ENCODE measurements at regions not wholly inside any gene's neighbourhood (a gene's known extent, or its start where the extent isn't known, plus 50 kb on each side); places are given as distances from the start of the nearest gene placed in this dataset.

GRCh38 chr6:165735065-165735464 lies 72.0 kb upstream of the PDE10A start:
- Histone ChIP-seq H3K9me3 (replicated peaks; ENCODE audit: control insufficient read depth, insufficient read depth, low read length) (no peaks in the 10 kb centered on the region), H3K4me3 (replicated peaks in 1 of 3; ENCODE audit: insufficient read depth in 1 of 3, low read depth in 1 of 3, low read length in 3 of 3) (no peak overlapping the region), H3K4me2 (ENCODE audit: insufficient read depth, low read length) (no peak overlapping the region), H3K27me3 (ENCODE audit: control insufficient read depth in 2 of 2, insufficient read depth in 2 of 2, low read length in 2 of 2) (peaks cover 0 to 4% of the 10 kb centered on the region in 2 experiments), H3K4me1 (ENCODE audit: control insufficient read depth, extremely low read depth, insufficient read depth, low read length) (no peaks in the 10 kb centered on the region), H3K36me3 (ENCODE audit: control insufficient read depth in 2 of 2, extremely low read depth in 1 of 2, insufficient read depth in 2 of 2, low read length in 2 of 2) (no peaks in the 10 kb centered on the region), H2AFZ (ENCODE audit: low read depth, low read length) (no peak overlapping the region), H3K79me2 (ENCODE audit: control insufficient read depth, insufficient read depth, low read length) (no peaks in the 10 kb centered on the region), H4K20me1 (replicated peaks; ENCODE audit: control insufficient read depth, extremely low read depth, insufficient read depth, low read length) (no peaks in the 10 kb centered on the region), H3K27ac (ENCODE audit: insufficient read depth, low read depth, low read length) (no peak overlapping the region), H3K9me1 (replicated peaks; ENCODE audit: control insufficient read depth, extremely low read depth, insufficient read depth, low read length) (no peaks in the 10 kb centered on the region), H3K9ac (replicated peaks; ENCODE audit: extremely low read depth, insufficient read depth, low read length) (no peak overlapping the region)
- DNase-seq (ENCODE audit: low read depth, low spot score) (no peak), FAIRE-seq (no peak)
- TF ChIP-seq GATA2 (IDR thresholded peaks at IDR 0.05; ENCODE audit: insufficient read depth, insufficient read length, low read depth, low read length) (no peak), CTCF (IDR thresholded peaks at IDR 0.05; ENCODE audit: extremely low read depth in 1 of 2, insufficient read depth in 1 of 2, low read depth in 1 of 2, low read length in 2 of 2) (no peak), POLR2AphosphoS5 (IDR thresholded peaks at IDR 0.05; ENCODE audit: insufficient read depth, low read depth, low read length) (no peak), JUN (IDR thresholded peaks at IDR 0.05; ENCODE audit: borderline replicate concordance, insufficient read depth, insufficient read length, low read depth) (no peak), MAX (IDR thresholded peaks at IDR 0.05; ENCODE audit: insufficient read depth, insufficient read length) (no peak), POLR2A (IDR thresholded peaks at IDR 0.05; ENCODE audit: low read depth, low read length) (no peak), MYC (IDR thresholded peaks at IDR 0.05; ENCODE audit: low read depth, low read length) (no peak)
- CTCF ChIA-PET = no interaction called here
- dilution Hi-C loops (cut with MboI; ENCODE audit: extremely low pct_ligation_motif_present, low sequenced_read_pairs) = no loop called here
- POLR2A ChIA-PET = no interaction called here
- no TSS peak for BruUV-seq (replicated peaks)
- intact Hi-C loops (cut with micrococcal nuclease) = no loop called here

- Histone ChIP-seq H3K27ac (ENCODE audit: insufficient read depth, low read depth, low read length) (no peak overlapping the region), H3K9ac (replicated peaks; ENCODE audit: extremely low read depth, insufficient read depth, low read length) (no peak overlapping the region), H3K4me3 (replicated peaks in 1 of 3; ENCODE audit: insufficient read depth in 1 of 3, low read depth in 1 of 3, low read length in 3 of 3) (no peak overlapping the region), H4K20me1 (replicated peaks; ENCODE audit: control insufficient read depth, extremely low read depth, insufficient read depth, low read length) (no peaks in the 10 kb centered on the region), H3K27me3 (ENCODE audit: control insufficient read depth in 2 of 2, insufficient read depth in 2 of 2, low read length in 2 of 2) (peaks cover 0 to 4% of the 10 kb centered on the region in 2 experiments), H3K4me2 (ENCODE audit: insufficient read depth, low read length) (no peak overlapping the region), H2AFZ (ENCODE audit: low read depth, low read length) (no peak overlapping the region), H3K79me2 (ENCODE audit: control insufficient read depth, insufficient read depth, low read length) (no peaks in the 10 kb centered on the region), H3K36me3 (ENCODE audit: control insufficient read depth in 2 of 2, extremely low read depth in 1 of 2, insufficient read depth in 2 of 2, low read length in 2 of 2) (no peaks in the 10 kb centered on the region), H3K4me1 (ENCODE audit: control insufficient read depth, extremely low read depth, insufficient read depth, low read length) (no peaks in the 10 kb centered on the region), H3K9me1 (replicated peaks; ENCODE audit: control insufficient read depth, extremely low read depth, insufficient read depth, low read length) (no peaks in the 10 kb centered on the region), H3K9me3 (replicated peaks; ENCODE audit: control insufficient read depth, insufficient read depth, low read length) (no peaks in the 10 kb centered on the region)
- CTCF ChIA-PET = interaction anchor here (6.9 to 8.9 kb wide), 2 partner anchors 118 to 294 kb away, joined by 95 to 145 read pairs; no protein-coding TSS in a partner anchor
- dilution Hi-C loops (cut with MboI; ENCODE audit: extremely low pct_ligation_motif_present, low sequenced_read_pairs) = no loop called here
- no peak for FAIRE-seq
- no peak for DNase-seq (ENCODE audit: low read depth, low spot score)
- BruUV-seq (replicated peaks) = no TSS peak
- POLR2A ChIA-PET = no interaction called here
- intact Hi-C loops (cut with micrococcal nuclease) = no loop called here
- no peak for TF ChIP-seq MYC (IDR thresholded peaks at IDR 0.05; ENCODE audit: low read depth, low read length)
- TF ChIP-seq JUN (IDR thresholded peaks at IDR 0.05; ENCODE audit: borderline replicate concordance, insufficient read depth, insufficient read length, low read depth) = no peak
- no peak for TF ChIP-seq FOS (IDR thresholded peaks at IDR 0.05; ENCODE audit: borderline replicate concordance, insufficient read depth, low read length)
- no peak for TF ChIP-seq MAX (IDR thresholded peaks at IDR 0.05; ENCODE audit: insufficient read depth, insufficient read length)
- TF ChIP-seq POLR2A (IDR thresholded peaks at IDR 0.05; ENCODE audit: low read depth, low read length) = no peak
- TF ChIP-seq CTCF (IDR thresholded peaks at IDR 0.05; ENCODE audit: extremely low read depth in 1 of 2, insufficient read depth in 1 of 2, low read depth in 1 of 2, low read length in 2 of 2) = no peak
- TF ChIP-seq EZH2 (IDR thresholded peaks at IDR 0.05; ENCODE audit: borderline replicate concordance, low read depth, low read length, severe bottlenecking) = no peak
- TF ChIP-seq GATA2 (IDR thresholded peaks at IDR 0.05; ENCODE audit: insufficient read depth, insufficient read length, low read depth, low read length) = no peak
Measured at GRCh38 chr6:165733489-165733791, 70.4 kb upstream of the PDE10A start.

All from endothelial cell of umbilical vein (primary cell).